GM12801 (cell line): ENCODE measurements at regions not wholly inside any gene's neighbourhood (a gene's known extent, or its start where the extent isn't known, plus 50 kb on each side); places are given as distances from the start of the nearest gene placed in this dataset.

Experiments used
- TF ChIP-seq, protein P1 (sequence below): IDR thresholded peaks from one replicate; pipeline ENCODE4 v1.5.1; 2011; ENCODE audit warnings: control low read depth; ENCODE audit not compliant: insufficient read length; ENCODE audit errors: extremely low read depth

DNA sequence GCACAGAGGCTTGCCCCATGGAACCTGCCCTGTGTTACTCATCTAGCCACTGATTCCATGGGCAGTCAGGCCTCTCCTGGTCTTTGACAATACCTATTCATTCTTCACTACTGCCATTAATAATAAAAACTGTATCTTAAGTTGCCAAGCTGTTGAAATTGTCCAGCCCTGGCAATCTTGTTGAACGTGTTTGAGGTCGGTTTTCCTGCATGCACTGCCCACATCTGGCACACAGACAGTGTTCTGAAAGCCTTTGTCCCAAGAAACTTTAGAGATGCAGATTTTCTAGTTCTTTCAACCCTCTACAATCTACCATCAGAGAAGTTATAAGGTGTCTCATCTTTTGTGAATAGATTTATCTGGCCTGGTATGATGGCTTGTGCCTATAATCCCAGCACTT lies 567.2 kb upstream of the NECTIN3 start:
- TF ChIP-seq, protein P1, sequence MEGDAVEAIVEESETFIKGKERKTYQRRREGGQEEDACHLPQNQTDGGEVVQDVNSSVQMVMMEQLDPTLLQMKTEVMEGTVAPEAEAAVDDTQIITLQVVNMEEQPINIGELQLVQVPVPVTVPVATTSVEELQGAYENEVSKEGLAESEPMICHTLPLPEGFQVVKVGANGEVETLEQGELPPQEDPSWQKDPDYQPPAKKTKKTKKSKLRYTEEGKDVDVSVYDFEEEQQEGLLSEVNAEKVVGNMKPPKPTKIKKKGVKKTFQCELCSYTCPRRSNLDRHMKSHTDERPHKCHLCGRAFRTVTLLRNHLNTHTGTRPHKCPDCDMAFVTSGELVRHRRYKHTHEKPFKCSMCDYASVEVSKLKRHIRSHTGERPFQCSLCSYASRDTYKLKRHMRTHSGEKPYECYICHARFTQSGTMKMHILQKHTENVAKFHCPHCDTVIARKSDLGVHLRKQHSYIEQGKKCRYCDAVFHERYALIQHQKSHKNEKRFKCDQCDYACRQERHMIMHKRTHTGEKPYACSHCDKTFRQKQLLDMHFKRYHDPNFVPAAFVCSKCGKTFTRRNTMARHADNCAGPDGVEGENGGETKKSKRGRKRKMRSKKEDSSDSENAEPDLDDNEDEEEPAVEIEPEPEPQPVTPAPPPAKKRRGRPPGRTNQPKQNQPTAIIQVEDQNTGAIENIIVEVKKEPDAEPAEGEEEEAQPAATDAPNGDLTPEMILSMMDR, result no peak

GRCh38 chr3:110504901-110505300 lies 566.7 kb upstream of the NECTIN3 start:
- TF ChIP-seq, protein P1, result no peak

- TF ChIP-seq, protein P1, result no peak
Observed at GRCh38 chr3:110506890-110507289, 564.7 kb upstream of the NECTIN3 start.

DNA sequence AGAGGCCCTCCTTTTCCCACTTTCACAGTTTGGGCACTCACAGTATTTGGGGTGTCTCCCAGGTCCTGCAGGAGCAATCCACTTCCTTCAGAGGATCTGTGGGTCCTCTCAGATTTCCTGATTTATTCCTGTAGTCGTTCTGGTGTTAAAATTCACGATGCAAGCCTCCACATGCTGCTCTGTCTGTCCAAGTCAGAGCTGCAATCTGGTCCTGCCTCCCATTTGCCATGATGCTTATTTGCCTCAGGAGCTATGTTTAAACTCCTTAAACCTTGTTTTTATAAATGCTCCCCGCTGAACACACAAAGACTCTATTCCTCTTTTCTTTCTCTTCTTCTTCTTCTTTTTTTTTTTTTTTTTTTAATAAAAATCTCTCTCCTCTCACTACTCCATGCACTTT lies 558.7 kb upstream of the NECTIN3 start:
- TF ChIP-seq, protein P1, result no peak

DNA sequence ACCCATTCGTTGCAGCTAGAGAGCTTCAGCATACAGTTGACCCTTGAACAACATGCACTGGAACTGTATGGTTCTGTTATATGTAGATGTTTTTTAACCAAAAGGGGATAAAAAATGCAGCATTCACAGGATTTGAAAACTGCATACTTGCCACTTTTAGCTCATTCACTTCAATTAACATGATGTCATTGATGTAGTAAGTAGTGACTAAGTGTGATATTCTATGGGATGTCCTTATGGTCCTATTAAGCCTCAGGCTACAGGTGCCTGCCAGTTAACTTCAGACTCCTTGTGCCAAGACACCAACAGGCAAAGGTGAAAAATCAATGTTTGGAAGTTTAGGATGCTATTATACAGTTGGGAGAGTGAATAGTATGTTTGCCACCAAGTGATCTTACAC lies 553.6 kb upstream of the NECTIN3 start:
- TF ChIP-seq, protein P1, result no peak

DNA sequence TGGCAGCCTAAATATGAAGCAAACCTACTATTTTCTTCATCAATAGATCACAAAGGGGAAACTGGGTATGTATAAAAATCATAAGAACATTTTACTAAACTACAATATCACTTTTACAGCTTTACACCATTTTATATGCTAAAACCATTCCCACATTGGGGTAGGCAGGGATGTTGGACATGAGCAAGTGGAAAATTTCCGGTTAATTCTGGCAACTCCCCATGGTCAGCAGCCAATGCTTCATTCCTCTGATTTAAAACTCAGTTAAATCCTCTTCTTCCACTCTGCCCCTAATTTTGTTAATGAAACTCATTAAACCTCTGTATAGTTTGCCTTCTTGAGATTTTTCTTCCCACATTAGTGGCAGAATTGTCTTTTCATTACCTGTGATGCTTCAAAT lies 552.5 kb upstream of the NECTIN3 start:
- TF ChIP-seq, protein P1, result no peak

DNA sequence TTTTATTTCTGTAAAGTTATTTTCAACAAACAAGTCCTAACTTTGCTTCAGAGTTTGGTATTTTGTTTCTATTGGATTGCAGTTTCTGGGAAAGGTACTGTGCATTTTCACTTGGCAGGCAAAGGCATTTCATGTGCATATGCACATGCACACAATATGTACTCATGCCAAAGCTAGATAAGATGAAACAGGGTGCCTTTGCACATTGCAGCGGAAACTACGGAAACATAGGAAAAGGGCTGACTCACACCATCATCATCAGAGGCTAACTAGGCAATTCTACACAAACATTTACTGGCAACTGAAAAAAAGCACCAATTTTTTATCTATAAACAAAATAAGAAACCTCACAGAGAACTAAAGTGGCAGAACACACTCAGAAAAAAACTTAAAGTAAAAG lies 550.6 kb upstream of the NECTIN3 start:
- TF ChIP-seq, protein P1, result no peak
